ENCODE measurements at regions not wholly inside any gene's neighbourhood (a gene's known extent, or its start where the extent isn't known, plus 50 kb on each side); places are given as distances from the start of the nearest gene placed in this dataset.

DNA sequence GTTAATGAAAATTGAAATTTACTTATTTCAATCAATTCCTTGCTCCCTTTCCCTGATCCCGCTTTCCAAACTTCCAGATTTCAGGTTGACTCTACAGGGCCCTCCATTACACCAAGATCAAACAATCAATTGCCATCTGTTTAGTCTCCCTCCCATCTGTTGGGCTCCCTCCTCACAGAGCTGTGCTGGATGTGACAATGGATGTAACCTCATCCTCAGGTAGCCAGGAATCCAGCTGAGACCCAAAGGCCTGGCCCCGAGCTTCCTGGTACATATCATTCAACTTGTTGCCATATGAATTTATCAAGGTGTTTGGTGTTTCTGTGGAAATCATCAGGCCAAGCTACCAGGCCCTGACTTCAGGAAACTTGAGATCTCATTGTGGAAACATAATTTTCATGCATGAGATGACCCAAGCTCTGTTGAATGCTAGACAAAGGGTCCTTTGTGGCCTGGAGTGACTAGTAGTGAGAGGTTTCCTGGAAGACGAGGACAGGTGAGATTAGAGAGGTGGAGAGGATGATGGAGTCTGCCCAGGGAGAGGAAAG is 148.6 kb upstream of the PDE1C start:
- BruUV-seq (replicated peaks) = no TSS peak
- no peaks in the 10 kb centered on the region for H4K20me1 ChIP-seq (ENCODE audit: insufficient read depth, low read length)
- H3K4me1 ChIP-seq (ENCODE audit: insufficient read depth, low read length, poor library complexity, severe bottlenecking) = no peaks in the 10 kb centered on the region
- H2AFZ ChIP-seq (ENCODE audit: low read length) = no peak overlapping the region
- no peaks in the 10 kb centered on the region for H3K36me3 ChIP-seq (ENCODE audit: insufficient read depth, low read length)
- H3K79me2 ChIP-seq (ENCODE audit: insufficient read depth, low read depth, low read length) = no peaks in the 10 kb centered on the region
- ChIA-PET CTCF (ENCODE audit: unreplicated experiment) (no interaction called here), POLR2A (no interaction called here)
- no peak overlapping the region for H3K4me2 ChIP-seq (ENCODE audit: low read length)
- no peaks in the 10 kb centered on the region for H3K9me2 ChIP-seq (ENCODE audit: insufficient read depth, low read length)
- intact Hi-C loops (cut with micrococcal nuclease; ENCODE audit: unreplicated experiment) = no loop called here
- no peak for DNase-seq (ENCODE audit: low spot score)
- no peak overlapping the region for H3K4me3 ChIP-seq (ENCODE audit: low read depth, low read length, poor library complexity, severe bottlenecking)
- no peaks in the 10 kb centered on the region for H3K9me3 ChIP-seq (ENCODE audit: low read length)
- no peak overlapping the region for H3K27ac ChIP-seq (ENCODE audit: low read depth, low read length, poor library complexity, severe bottlenecking)
- TF ChIP-seq, protein P1, sequence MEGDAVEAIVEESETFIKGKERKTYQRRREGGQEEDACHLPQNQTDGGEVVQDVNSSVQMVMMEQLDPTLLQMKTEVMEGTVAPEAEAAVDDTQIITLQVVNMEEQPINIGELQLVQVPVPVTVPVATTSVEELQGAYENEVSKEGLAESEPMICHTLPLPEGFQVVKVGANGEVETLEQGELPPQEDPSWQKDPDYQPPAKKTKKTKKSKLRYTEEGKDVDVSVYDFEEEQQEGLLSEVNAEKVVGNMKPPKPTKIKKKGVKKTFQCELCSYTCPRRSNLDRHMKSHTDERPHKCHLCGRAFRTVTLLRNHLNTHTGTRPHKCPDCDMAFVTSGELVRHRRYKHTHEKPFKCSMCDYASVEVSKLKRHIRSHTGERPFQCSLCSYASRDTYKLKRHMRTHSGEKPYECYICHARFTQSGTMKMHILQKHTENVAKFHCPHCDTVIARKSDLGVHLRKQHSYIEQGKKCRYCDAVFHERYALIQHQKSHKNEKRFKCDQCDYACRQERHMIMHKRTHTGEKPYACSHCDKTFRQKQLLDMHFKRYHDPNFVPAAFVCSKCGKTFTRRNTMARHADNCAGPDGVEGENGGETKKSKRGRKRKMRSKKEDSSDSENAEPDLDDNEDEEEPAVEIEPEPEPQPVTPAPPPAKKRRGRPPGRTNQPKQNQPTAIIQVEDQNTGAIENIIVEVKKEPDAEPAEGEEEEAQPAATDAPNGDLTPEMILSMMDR (conservative IDR thresholded peaks at IDR 0.05; ENCODE audit: low read length) = no peak
- no peak for TF ChIP-seq EZH2phosphoT487 (IDR thresholded peaks at IDR 0.05; ENCODE audit: borderline replicate concordance, low read depth, low read length)

GRCh38 chr7:32218154-32218467 is 147.9 kb upstream of the PDE1C start:
- TF ChIP-seq, protein P1 (conservative IDR thresholded peaks at IDR 0.05; ENCODE audit: low read length) = no peak
- TF ChIP-seq EZH2phosphoT487 (IDR thresholded peaks at IDR 0.05; ENCODE audit: borderline replicate concordance, low read depth, low read length) = no peak
- CTCF ChIA-PET (ENCODE audit: unreplicated experiment) = no interaction called here
- no TSS peak for BruUV-seq (replicated peaks)
- no peak overlapping the region for H3K27ac ChIP-seq (ENCODE audit: low read depth, low read length, poor library complexity, severe bottlenecking)
- H3K79me2 ChIP-seq (ENCODE audit: insufficient read depth, low read depth, low read length) = no peaks in the 10 kb centered on the region
- POLR2A ChIA-PET = no interaction called here
- H2AFZ ChIP-seq (ENCODE audit: low read length) = no peak overlapping the region
- intact Hi-C loops (cut with micrococcal nuclease; ENCODE audit: unreplicated experiment) = no loop called here
- DNase-seq (ENCODE audit: low spot score) = no peak
- H3K4me2 ChIP-seq (ENCODE audit: low read length) = no peak overlapping the region
- no peaks in the 10 kb centered on the region for H4K20me1 ChIP-seq (ENCODE audit: insufficient read depth, low read length)
- no peaks in the 10 kb centered on the region for H3K4me1 ChIP-seq (ENCODE audit: insufficient read depth, low read length, poor library complexity, severe bottlenecking)
- no peaks in the 10 kb centered on the region for H3K9me3 ChIP-seq (ENCODE audit: low read length)
- H3K9me2 ChIP-seq (ENCODE audit: insufficient read depth, low read length) = no peaks in the 10 kb centered on the region
- no peaks in the 10 kb centered on the region for H3K36me3 ChIP-seq (ENCODE audit: insufficient read depth, low read length)
- no peak overlapping the region for H3K4me3 ChIP-seq (ENCODE audit: low read depth, low read length, poor library complexity, severe bottlenecking)

DNA sequence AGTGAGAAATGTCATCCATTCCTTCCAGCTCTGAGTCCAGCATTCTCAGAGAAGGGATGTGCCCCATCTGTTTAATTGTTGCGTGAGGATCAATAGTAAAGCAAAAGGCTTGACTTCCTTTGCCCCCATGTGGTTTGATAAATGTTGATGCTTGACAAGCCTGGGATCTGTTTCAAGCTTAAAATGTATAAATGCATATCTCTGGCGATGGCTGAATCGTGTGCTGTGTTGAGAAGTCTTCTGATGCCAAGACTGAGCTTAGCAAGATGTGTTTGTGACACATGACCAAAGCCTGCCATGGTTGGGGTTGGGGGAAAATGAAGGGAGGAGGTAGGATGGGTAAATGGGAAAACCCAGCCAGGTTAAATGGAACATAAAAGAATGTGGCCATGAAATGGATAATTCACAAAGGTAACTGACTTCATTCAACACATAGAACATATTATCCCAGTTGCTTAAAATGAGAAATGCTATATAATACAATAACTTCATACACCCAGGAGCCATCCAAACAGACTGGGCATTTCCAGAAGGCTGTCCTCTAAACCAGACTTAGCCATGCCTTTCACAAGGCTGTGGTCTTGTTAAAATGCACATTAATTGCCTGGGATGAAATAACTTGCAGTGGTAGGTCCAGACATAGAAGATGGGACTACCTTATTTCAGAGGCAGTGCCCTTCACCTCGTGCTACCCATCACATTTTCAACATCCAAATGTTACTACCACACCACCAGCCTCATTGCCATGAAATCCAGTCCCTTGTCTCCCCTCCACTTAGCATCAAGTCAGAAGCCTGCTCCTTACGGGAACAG is 147.3 kb upstream of the PDE1C start:
- Histone ChIP-seq H3K79me2 (ENCODE audit: insufficient read depth, low read depth, low read length) (no peaks in the 10 kb centered on the region), H4K20me1 (ENCODE audit: insufficient read depth, low read length) (no peaks in the 10 kb centered on the region), H3K9me2 (ENCODE audit: insufficient read depth, low read length) (no peaks in the 10 kb centered on the region), H3K4me2 (ENCODE audit: low read length) (no peak overlapping the region), H3K9me3 (ENCODE audit: low read length) (no peaks in the 10 kb centered on the region), H3K36me3 (ENCODE audit: insufficient read depth, low read length) (no peaks in the 10 kb centered on the region), H3K27ac (ENCODE audit: low read depth, low read length, poor library complexity, severe bottlenecking) (no peak overlapping the region), H3K4me1 (ENCODE audit: insufficient read depth, low read length, poor library complexity, severe bottlenecking) (no peaks in the 10 kb centered on the region), H3K4me3 (ENCODE audit: low read depth, low read length, poor library complexity, severe bottlenecking) (no peak overlapping the region), H2AFZ (ENCODE audit: low read length) (no peak overlapping the region)
- ChIA-PET POLR2A (interaction anchor here (0.5 to 0.6 kb wide), 2 partner anchors 136 to 736 kb away, joined by 3 read pairs; no protein-coding TSS in a partner anchor), CTCF (ENCODE audit: unreplicated experiment) (no interaction called here)
- BruUV-seq (replicated peaks) = no TSS peak
- intact Hi-C loops (cut with micrococcal nuclease; ENCODE audit: unreplicated experiment) = no loop called here
- no peak for DNase-seq (ENCODE audit: low spot score)
- no peak for TF ChIP-seq EZH2phosphoT487 (IDR thresholded peaks at IDR 0.05; ENCODE audit: borderline replicate concordance, low read depth, low read length)
- TF ChIP-seq, protein P1 (conservative IDR thresholded peaks at IDR 0.05; ENCODE audit: low read length) = no peak
